Liver (tissue), 3 donors: ENCODE measurements at regions not wholly inside any gene's neighbourhood (a gene's known extent, or its start where the extent isn't known, plus 50 kb on each side); places are given as distances from the start of the nearest gene placed in this dataset.

Experiments used
- EGR1 ChIP-seq, 2 donors: IDR thresholded peaks; 2 replicates each; pipeline ENCODE4 v1.6.1; 2016 to 2018; ENCODE audit warnings: antibody characterized with exemption in 2 of 2, low read depth in 2 of 2
- GABPA ChIP-seq, 2 donors: IDR thresholded peaks in 1 of 2; conservative IDR thresholded peaks in 1 of 2; 2 replicates each; pipeline ENCODE4 v1.6.1; 2016; ENCODE audit warnings: antibody characterized with exemption in 2 of 2, mild to moderate bottlenecking in 1 of 2, moderate library complexity in 1 of 2
- NR2F2 ChIP-seq: IDR thresholded peaks from 2 replicates; pipeline ENCODE4 v1.6.1; 2016; ENCODE audit warnings: antibody characterized with exemption
- RAD21 ChIP-seq, 2 donors: IDR thresholded peaks; 2 replicates each; pipeline ENCODE4 v1.6.1; 2016; ENCODE audit warnings: antibody characterized with exemption in 2 of 2, mild to moderate bottlenecking in 2 of 2
- TF ChIP-seq, protein P1 (sequence below): fragments of 150-350 bp; IDR thresholded peaks from 2 replicates; pipeline ENCODE4 v1.5.1; 2017; ENCODE audit warnings: improper control_type of control experiment, low read depth, low read length; ENCODE audit not compliant: missing input control
- TF ChIP-seq, protein P2 (sequence below): IDR thresholded peaks from 2 replicates; pipeline ENCODE4 v1.6.1; 2016; ENCODE audit warnings: antibody characterized with exemption, mild to moderate bottlenecking
- donor health status: healthy.
- donor health status: healthy.

DNA sequence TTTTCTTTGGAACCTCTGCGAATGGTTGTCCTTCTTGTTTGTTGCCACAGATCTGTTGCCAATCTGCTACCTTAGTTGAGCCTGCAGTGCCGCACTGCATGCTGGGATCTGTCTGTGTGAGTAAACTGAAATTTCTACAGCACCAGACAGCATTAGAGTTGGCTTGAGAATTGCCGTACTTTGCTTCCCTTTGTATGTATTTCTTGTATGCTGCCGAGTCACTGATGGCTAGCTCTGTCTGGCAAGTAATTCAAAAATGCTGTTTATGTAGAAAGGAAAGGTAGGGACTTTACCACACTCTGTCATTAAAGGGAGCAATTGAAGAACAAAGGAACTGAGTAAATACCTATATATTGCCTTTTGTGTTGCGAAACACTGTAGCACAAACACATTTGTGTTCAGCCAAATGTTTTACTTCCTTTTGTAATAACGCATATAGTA is 857.4 kb downstream of the USP25 start:
- TF ChIP-seq GABPA (IDR thresholded peaks at IDR 0.05 in 1 of 2, conservative IDR thresholded peaks at IDR 0.05 in 1 of 2) (no peak), EGR1 (IDR thresholded peaks at IDR 0.05; ENCODE audit: low read depth in 2 of 2) (no peak), NR2F2 (no peak), RAD21 (IDR thresholded peaks at IDR 0.05) (peak; percentile 56 to 58)
- TF ChIP-seq, protein P1, sequence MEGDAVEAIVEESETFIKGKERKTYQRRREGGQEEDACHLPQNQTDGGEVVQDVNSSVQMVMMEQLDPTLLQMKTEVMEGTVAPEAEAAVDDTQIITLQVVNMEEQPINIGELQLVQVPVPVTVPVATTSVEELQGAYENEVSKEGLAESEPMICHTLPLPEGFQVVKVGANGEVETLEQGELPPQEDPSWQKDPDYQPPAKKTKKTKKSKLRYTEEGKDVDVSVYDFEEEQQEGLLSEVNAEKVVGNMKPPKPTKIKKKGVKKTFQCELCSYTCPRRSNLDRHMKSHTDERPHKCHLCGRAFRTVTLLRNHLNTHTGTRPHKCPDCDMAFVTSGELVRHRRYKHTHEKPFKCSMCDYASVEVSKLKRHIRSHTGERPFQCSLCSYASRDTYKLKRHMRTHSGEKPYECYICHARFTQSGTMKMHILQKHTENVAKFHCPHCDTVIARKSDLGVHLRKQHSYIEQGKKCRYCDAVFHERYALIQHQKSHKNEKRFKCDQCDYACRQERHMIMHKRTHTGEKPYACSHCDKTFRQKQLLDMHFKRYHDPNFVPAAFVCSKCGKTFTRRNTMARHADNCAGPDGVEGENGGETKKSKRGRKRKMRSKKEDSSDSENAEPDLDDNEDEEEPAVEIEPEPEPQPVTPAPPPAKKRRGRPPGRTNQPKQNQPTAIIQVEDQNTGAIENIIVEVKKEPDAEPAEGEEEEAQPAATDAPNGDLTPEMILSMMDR: no peak
- TF ChIP-seq, protein P2, sequence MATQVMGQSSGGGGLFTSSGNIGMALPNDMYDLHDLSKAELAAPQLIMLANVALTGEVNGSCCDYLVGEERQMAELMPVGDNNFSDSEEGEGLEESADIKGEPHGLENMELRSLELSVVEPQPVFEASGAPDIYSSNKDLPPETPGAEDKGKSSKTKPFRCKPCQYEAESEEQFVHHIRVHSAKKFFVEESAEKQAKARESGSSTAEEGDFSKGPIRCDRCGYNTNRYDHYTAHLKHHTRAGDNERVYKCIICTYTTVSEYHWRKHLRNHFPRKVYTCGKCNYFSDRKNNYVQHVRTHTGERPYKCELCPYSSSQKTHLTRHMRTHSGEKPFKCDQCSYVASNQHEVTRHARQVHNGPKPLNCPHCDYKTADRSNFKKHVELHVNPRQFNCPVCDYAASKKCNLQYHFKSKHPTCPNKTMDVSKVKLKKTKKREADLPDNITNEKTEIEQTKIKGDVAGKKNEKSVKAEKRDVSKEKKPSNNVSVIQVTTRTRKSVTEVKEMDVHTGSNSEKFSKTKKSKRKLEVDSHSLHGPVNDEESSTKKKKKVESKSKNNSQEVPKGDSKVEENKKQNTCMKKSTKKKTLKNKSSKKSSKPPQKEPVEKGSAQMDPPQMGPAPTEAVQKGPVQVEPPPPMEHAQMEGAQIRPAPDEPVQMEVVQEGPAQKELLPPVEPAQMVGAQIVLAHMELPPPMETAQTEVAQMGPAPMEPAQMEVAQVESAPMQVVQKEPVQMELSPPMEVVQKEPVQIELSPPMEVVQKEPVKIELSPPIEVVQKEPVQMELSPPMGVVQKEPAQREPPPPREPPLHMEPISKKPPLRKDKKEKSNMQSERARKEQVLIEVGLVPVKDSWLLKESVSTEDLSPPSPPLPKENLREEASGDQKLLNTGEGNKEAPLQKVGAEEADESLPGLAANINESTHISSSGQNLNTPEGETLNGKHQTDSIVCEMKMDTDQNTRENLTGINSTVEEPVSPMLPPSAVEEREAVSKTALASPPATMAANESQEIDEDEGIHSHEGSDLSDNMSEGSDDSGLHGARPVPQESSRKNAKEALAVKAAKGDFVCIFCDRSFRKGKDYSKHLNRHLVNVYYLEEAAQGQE: peak; percentile 60
